ENCODE measurements at regions not wholly inside any gene's neighbourhood (a gene's known extent, or its start where the extent isn't known, plus 50 kb on each side); places are given as distances from the start of the nearest gene placed in this dataset.
"Not testable (repeated sequence)": the region's sequence is repeated elsewhere in the genome, so short reads cannot be mapped to it uniquely, and the experiment has no call there.

DNA sequence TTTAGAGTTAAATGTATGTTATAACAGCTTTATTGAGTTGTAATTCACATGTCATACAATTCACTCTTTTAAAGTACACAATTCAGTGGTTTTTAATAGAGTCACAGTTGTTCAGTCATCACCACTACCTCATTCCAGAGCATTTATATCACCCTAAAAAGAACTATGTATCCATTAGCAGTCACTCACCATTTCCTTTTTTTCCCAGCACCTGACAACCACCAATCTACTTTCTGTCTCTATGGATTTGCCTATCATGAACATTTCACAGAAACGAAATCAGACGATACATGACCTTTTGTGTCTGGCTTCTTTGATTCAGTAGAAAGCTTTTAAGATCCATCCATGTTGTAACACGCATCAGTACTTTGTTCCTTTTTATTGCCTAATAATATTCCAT, 52.9 kb upstream of the FRAS1 start:
- peak; percentile 35 for DNase-seq (ENCODE audit: low read depth)
- TF ChIP-seq, protein P1, sequence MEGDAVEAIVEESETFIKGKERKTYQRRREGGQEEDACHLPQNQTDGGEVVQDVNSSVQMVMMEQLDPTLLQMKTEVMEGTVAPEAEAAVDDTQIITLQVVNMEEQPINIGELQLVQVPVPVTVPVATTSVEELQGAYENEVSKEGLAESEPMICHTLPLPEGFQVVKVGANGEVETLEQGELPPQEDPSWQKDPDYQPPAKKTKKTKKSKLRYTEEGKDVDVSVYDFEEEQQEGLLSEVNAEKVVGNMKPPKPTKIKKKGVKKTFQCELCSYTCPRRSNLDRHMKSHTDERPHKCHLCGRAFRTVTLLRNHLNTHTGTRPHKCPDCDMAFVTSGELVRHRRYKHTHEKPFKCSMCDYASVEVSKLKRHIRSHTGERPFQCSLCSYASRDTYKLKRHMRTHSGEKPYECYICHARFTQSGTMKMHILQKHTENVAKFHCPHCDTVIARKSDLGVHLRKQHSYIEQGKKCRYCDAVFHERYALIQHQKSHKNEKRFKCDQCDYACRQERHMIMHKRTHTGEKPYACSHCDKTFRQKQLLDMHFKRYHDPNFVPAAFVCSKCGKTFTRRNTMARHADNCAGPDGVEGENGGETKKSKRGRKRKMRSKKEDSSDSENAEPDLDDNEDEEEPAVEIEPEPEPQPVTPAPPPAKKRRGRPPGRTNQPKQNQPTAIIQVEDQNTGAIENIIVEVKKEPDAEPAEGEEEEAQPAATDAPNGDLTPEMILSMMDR (IDR thresholded peaks at IDR 0.05; ENCODE audit: insufficient read depth, low read length, poor library complexity, severe bottlenecking), result no peak
- H3K4me3 ChIP-seq (ENCODE audit: low read depth, low read length), result no peak overlapping the region
- H3K27me3 ChIP-seq (ENCODE audit: control insufficient read depth, insufficient read depth, low read length), result no peaks in the 10 kb centered on the region
- no peaks in the 10 kb centered on the region for H3K36me3 ChIP-seq (ENCODE audit: control insufficient read depth, insufficient read depth, low read length)

DNA sequence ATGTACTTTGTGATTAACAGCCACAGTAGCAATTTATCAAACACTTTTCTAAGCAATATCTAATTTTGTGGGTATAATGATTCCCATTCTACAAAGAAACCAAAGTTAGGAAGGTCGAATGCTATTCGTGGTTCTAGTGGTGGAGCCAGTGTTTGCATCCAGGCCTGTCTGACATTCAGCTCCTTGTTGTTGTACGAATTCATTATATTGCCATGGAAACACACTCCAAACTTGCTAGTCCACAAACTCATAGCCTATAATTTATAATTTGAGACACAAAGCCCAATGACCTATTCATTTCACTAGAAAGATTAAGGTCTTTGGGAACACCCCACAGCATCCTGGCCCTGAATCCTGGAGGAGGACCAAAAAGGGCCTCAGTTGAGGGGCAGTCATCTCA, 52.0 kb upstream of the FRAS1 start:
- DNase-seq (ENCODE audit: low read depth), result no peak
- no peaks in the 10 kb centered on the region for H3K36me3 ChIP-seq (ENCODE audit: control insufficient read depth, insufficient read depth, low read length)
- TF ChIP-seq, protein P1 (IDR thresholded peaks at IDR 0.05; ENCODE audit: insufficient read depth, low read length, poor library complexity, severe bottlenecking), result no peak
- H3K27me3 ChIP-seq (ENCODE audit: control insufficient read depth, insufficient read depth, low read length), result no peaks in the 10 kb centered on the region
- no peak overlapping the region for H3K4me3 ChIP-seq (ENCODE audit: low read depth, low read length)

DNA sequence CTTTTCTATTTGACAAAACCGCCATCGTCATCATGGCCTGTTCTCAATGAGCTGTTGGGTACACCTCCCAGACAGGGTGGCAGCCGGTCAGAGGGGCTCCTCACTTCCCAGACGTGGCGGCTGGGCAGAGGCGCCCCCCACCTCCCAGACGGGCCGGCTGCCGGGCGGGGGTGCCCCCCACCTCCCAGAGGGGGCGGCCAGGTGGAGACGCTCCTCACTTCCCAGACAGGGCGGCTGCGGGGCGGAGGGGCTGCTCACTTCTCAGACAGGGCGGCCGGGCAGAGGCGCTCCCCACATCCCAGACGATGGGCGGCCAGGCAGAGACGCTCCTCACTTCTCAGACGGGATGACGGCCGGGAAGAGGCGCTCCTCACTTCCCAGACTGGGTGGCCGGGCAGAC, 50.1 kb upstream of the FRAS1 start:
- H3K36me3 ChIP-seq (ENCODE audit: control insufficient read depth, insufficient read depth, low read length); H3K27me3 ChIP-seq (ENCODE audit: control insufficient read depth, insufficient read depth, low read length); DNase-seq (ENCODE audit: low read depth); H3K4me3 ChIP-seq (ENCODE audit: low read depth, low read length): not testable (repeated sequence)

Data from kidney epithelial cell (primary cell).